RWPE1 (cell line): ENCODE measurements at regions not wholly inside any gene's neighbourhood (a gene's known extent, or its start where the extent isn't known, plus 50 kb on each side); places are given as distances from the start of the nearest gene placed in this dataset.

Source experiments
- CTCF ChIA-PET: fragments of 350-600 bp; sonication (Branson Sonifier 250); formaldehyde crosslinking; extraction: SDS; loops from one replicate; lab custom pipeline; 2021; lab: Yijun Ruan, JAX
- POLR2A ChIA-PET: fragments of 400-600 bp; formaldehyde crosslinking; extraction: SDS; loops from one replicate; lab custom pipeline; 2020; ENCODE audit warnings: antibody characterized with exemption; ENCODE audit not compliant: low non-redundant PET; lab: Yijun Ruan, JAX
- DNase-seq: peaks from one replicate; pipeline ENCODE4 v3.0.0; 2012; ENCODE audit warnings: low spot score
- H3K27ac ChIP-seq: fragments of 450-650 bp; 2 replicates; pipeline ENCODE4 v1.5.1; 2017
- TF ChIP-seq, protein P1 (sequence below): fragments of 450-650 bp; conservative IDR thresholded peaks from 2 replicates; pipeline ENCODE4 v1.5.1; 2017; ENCODE audit warnings: low read depth, mild to moderate bottlenecking

DNA sequence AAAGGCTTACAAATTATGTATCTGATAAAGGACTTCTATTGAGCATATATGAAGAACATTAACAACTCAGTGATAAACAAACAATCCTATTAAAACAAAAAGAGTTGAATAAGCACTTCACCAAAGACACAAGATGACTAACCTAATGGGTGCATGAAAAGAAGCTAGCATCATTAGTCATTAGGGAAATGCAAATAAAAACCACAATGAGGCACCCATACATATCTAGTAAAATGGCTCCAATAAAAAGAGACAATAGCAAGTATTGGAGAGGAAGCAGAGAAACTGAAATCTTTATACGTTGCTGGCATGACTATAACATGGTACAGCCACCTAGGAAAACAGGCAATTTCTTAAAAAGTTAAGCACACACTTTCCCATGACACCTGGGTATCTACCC is 77.6 kb upstream of the ZMIZ1 start:
- CTCF ChIA-PET, result interaction anchor here (0.6 kb wide), 1 partner anchor 1320 kb away, joined by 3 read pairs; no protein-coding TSS in a partner anchor
- no peak overlapping the region for H3K27ac ChIP-seq
- DNase-seq, result peak; percentile 77
- TF ChIP-seq, protein P1, sequence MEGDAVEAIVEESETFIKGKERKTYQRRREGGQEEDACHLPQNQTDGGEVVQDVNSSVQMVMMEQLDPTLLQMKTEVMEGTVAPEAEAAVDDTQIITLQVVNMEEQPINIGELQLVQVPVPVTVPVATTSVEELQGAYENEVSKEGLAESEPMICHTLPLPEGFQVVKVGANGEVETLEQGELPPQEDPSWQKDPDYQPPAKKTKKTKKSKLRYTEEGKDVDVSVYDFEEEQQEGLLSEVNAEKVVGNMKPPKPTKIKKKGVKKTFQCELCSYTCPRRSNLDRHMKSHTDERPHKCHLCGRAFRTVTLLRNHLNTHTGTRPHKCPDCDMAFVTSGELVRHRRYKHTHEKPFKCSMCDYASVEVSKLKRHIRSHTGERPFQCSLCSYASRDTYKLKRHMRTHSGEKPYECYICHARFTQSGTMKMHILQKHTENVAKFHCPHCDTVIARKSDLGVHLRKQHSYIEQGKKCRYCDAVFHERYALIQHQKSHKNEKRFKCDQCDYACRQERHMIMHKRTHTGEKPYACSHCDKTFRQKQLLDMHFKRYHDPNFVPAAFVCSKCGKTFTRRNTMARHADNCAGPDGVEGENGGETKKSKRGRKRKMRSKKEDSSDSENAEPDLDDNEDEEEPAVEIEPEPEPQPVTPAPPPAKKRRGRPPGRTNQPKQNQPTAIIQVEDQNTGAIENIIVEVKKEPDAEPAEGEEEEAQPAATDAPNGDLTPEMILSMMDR, result no peak
- POLR2A ChIA-PET, result interaction anchor here (0.7 kb wide), 1 partner anchor 1134 kb away, joined by 3 read pairs; no protein-coding TSS in a partner anchor

DNA sequence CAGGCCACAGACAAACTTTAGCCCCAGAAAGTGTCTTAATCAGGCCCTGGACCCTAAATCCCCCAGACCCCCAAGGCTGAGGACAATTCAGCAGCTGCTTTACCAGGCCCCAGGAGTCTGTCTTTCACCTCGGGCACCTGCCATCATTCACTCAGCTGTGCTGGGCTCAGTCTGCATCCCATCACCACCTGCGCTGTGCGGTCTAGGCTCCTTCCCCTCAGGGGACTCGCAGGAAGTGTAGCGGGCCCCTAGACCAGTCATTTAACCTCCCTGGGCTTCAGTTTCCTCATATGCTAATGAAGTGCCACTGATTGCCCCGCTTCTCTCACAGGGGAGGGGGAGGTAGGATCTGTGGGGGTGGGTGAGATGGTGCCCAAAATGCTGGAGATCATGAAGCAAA is 76.4 kb upstream of the ZMIZ1 start:
- POLR2A ChIA-PET, result no interaction called here
- DNase-seq, result no peak
- TF ChIP-seq, protein P1, result no peak
- CTCF ChIA-PET, result no interaction called here
- H3K27ac ChIP-seq, result no peak overlapping the region

DNA sequence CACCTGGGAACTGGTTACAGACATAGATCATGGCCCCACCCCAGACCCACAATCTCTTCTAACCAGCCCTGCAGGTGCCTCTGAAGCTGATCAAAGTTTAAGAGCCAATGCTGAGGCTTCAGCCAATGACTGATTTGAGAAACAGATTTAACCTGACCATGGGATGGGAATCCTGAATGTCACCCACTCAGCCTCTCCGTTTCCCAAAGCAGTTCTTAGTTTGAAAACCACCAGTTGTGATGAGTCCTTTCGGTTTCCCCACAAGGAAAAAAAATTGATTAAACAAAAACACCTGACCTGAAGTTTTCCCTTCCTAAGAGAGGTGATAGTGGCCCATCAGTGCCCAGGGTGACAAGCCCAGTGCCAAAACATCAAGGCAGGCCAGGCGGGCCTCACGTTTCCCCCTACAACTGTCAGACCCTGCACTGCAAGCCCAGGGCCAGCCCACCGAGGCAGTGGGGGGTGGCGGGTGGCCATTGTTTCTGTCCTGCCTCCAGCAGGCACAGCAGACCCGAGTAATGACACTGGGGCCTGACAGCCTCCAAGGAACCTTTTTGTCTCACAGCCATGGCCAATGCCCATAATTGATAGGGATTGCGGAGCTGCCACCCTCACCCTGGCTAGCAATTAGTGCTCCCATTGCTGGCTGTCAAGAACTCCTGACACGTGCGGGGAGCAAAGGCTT is 75.4 kb upstream of the ZMIZ1 start:
- CTCF ChIA-PET, result no interaction called here

DNA sequence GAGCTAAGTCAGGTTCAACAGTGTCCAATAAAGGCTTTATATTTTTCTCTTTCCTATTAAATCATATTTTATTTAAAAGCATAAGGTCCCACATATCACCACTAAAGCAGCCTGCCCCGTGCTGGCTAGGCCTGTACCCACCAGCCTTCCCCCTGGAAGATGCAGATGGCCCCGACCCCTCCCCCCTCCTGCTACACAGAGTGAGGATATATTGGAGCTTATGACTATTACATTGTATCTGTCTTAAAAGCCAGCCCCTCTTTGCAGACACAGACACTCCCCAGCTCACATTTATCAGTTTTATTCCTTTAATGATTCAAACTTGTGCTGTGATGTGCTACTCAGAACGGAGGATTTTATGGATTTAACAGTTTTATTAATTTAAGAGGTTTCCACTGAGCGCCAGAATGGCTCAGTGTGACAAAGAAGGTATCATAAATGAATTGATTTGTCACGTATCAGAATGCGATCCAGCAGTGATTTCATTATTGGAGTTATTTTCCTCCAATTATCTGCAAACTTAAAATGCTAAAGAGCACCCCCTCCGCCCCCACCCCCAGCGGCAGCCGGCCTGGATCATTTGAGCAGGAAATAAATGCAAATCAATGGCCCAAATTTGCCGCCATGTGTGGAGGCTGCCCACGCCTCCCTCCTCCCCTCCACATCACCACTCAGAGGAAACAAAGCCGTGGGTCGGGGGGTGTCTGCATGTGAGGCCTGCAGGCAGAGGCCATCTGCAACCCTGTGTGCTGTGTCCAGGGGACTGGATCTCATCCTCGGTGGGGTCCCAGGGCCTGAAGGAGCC is 72.6 kb upstream of the ZMIZ1 start:
- DNase-seq, result no peak
- no peak overlapping the region for H3K27ac ChIP-seq
- CTCF ChIA-PET, result no interaction called here
- TF ChIP-seq, protein P1, result no peak
- POLR2A ChIA-PET, result no interaction called here

More for the DNA sequence above, 75.4 kb upstream of the ZMIZ1 start:
- POLR2A ChIA-PET, result no interaction called here
- DNase-seq, result no peak
- TF ChIP-seq, protein P1, result no peak
- no peak overlapping the region for H3K27ac ChIP-seq

DNA sequence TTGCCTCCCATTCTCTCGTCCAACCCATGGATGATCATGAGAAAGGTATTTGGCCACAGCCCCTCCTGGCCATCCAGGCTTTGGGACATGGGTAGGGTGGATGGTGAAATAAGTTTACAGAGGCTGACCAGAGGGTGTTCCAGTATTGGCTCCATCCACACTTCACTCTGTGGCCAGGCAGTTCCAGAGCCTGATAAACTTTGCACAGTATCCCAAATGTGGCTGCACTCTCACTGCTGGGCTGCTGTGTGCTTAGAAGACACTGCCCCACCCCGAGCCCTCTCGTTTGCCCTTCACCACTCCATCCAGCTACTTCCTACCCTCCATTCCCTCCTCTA is 72.0 kb upstream of the ZMIZ1 start:
- TF ChIP-seq, protein P1, result no peak
- DNase-seq, result no peak
- no peak overlapping the region for H3K27ac ChIP-seq
- CTCF ChIA-PET, result no interaction called here
- POLR2A ChIA-PET, result no interaction called here
